Fibroblast of pulmonary artery (primary cell): ENCODE measurements at regions not wholly inside any gene's neighbourhood (a gene's known extent, or its start where the extent isn't known, plus 50 kb on each side); places are given as distances from the start of the nearest gene placed in this dataset.
"Not testable (repeated sequence)": the region's sequence is repeated elsewhere in the genome, so short reads cannot be mapped to it uniquely, and the experiment has no call there.

Experiments used
- DNase-seq: peaks from one replicate; pipeline ENCODE4 v3.0.0-alpha.2; 2010; ENCODE audit warnings: low read depth
- H3K4me3 ChIP-seq: replicated peaks from 2 replicates; pipeline ENCODE4 v1.5.1; 2011; ENCODE audit warnings: low read depth, mild to moderate bottlenecking, control low read depth, low read length, moderate library complexity
- CTCF ChIP-seq: IDR thresholded peaks from 2 replicates; pipeline ENCODE4 v1.5.1; 2011; ENCODE audit warnings: mild to moderate bottlenecking, control low read depth, low read length, inconsistent platforms; ENCODE audit errors: missing control alignments

GRCh38 chr12:131390412-131391334 is 320.2 kb upstream of the SFSWAP start:
- H3K4me3 ChIP-seq: no peak overlapping the region
- TF ChIP-seq CTCF: no peak
- DNase-seq: no peak

- no peak overlapping the region for H3K4me3 ChIP-seq
- TF ChIP-seq CTCF: no peak
- DNase-seq: no peak
Measured at GRCh38 chr12:131391399-131391798, 319.5 kb upstream of the SFSWAP start.

GRCh38 chr12:131394752-131395151 is 316.1 kb upstream of the SFSWAP start:
- not testable (repeated sequence) for DNase-seq, H3K4me3 ChIP-seq

GRCh38 chr12:131395209-131395684 is 315.6 kb upstream of the SFSWAP start:
- DNase-seq, H3K4me3 ChIP-seq: not testable (repeated sequence)

- H3K4me3 ChIP-seq: no peak overlapping the region
- TF ChIP-seq CTCF: no peak
- DNase-seq: no peak
Measured at GRCh38 chr12:131395971-131396573, 314.8 kb upstream of the SFSWAP start.

- TF ChIP-seq CTCF: no peak
- no peak overlapping the region for H3K4me3 ChIP-seq
- DNase-seq: no peak
Measured at GRCh38 chr12:131397493-131398181, 313.3 kb upstream of the SFSWAP start.

- no peak overlapping the region for H3K4me3 ChIP-seq
- no peak for DNase-seq
- no peak for TF ChIP-seq CTCF
Measured at GRCh38 chr12:131399000-131399399, 311.9 kb upstream of the SFSWAP start.

GRCh38 chr12:131400668-131401294 is 310.1 kb upstream of the SFSWAP start:
- not testable (repeated sequence) for DNase-seq, H3K4me3 ChIP-seq

GRCh38 chr12:131401907-131402633 is 308.8 kb upstream of the SFSWAP start:
- DNase-seq, H3K4me3 ChIP-seq: not testable (repeated sequence)
